GM21528 (cell line): ENCODE measurements at regions not wholly inside any gene's neighbourhood (a gene's known extent, or its start where the extent isn't known, plus 50 kb on each side); places are given as distances from the start of the nearest gene placed in this dataset.
A peak's percentile ranks its signal among the peaks of the same experiment; 100 is the strongest.

ENCODE experiments used
- ATAC-seq: cut with Tn5 transposase; IDR thresholded peaks from one replicate; pipeline ENCODE4 v1.9.1; 2021; ENCODE audit warnings: mild to moderate bottlenecking, moderate library complexity; ENCODE audit not compliant: unreplicated experiment, low FRiP score

DNA sequence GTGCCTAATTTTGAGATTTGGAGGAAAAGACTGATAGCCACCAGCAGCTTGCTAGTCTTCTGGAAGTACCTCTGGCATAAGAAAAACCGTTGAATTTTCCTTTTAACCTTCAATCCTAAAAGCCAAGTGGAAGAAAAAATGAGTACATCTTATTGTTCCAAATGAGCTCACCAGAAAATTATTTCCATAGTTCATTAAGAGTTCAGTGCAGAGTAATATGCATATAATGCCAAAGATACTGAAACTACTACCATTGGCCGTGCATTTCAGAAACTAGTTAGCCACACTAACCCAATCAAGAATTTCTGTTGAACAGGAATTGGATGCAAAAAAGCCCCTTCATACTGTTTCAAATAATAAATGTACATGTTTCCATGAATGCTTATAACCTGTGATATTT lies 607.9 kb downstream of the KCTD16 start:
- ATAC-seq = no peak

DNA sequence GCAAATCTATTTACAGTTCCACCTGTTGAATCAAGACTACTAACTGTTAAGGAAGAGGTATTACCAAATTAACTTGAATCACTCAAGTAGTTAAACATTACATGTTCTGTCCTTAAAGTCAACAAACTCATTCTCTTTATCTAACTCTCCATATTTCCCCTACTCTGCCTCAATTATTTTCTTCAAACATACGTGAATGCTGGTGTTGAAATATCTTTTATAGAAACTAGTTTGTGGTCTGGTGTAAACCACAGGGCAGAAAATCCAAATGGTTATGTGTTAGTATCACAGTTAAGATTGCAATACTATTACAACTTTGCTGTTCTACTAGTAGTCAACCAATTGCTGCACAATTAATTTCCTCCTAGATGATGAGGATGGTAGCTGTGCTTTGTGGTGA lies 603.5 kb downstream of the KCTD16 start:
- ATAC-seq = no peak

DNA sequence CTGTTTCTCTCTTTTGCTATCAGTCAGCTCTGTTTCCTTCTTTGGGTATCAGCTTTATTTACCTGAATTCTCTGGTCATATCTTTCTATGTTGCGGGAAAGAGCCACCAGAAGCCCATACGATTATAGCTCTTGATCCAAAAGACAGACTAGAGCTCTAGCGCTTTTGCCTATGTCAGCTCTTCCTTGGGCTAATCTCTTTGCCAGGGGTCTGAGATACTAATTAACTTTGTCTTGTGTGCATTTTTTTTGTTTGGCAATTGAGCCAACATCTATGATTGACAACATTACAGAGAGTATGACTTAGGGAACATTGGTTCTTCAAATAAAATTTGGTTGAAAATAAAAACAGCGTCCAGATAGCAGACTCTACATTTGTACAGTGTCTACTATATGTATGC lies 603.0 kb downstream of the KCTD16 start:
- ATAC-seq = no peak

DNA sequence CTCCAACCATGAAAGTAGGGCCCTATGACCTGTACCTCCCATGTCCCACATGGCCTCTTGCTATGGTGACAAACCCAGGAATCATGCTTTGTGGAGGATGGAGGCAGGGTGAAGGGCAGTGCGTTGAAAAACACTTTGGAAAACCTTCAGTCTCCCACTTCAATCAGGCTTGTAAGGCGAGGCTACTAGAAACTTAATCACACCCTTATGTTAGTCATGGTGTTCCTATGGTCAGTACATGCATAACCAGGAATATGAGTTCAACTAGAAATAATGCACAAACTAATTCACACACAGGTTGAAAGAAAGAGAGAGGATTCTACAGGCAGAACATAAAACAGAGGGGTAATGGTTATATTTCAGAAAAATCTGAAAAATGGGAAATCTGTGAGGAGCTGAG lies 601.1 kb downstream of the KCTD16 start:
- no peak for ATAC-seq

DNA sequence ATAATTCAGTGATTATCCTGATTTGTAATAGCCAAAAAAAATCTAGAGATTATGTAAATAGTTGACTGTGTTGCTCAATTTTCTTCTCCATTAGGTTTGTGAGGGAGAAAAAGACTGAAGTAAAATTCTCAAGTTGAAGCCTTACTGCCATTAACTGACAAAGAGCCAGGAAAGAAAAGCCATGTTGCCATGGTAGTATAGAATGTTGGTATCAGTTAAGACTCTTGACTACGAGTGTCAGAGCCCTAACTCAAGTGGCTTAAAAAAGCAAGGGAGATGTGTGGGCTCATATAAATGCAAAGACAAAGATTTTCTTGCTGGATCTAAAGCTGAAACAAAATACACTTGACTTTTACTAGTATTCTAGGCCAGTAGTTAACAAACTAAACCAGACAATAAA lies 571.7 kb downstream of the KCTD16 start:
- ATAC-seq = no peak

DNA sequence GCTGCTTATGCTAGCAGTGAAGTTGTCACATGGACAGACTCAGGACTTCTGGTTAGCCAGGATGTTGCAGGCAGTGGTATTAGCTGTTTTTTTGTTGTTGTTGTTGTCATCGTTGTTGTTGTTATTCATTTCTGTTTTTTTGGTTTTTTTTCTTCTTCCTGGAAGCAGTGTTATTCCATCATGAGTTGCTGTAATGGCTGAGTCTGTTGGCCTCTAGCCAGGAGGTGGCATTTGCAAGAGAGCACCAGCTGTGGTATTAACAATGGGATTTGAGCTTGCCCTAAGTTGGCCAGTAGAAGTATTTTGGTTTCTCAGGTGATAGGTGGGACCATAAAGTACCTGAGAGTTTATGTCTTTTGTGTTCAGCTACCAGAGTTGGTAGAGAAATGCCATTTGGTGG lies 561.1 kb downstream of the KCTD16 start:
- no peak for ATAC-seq

DNA sequence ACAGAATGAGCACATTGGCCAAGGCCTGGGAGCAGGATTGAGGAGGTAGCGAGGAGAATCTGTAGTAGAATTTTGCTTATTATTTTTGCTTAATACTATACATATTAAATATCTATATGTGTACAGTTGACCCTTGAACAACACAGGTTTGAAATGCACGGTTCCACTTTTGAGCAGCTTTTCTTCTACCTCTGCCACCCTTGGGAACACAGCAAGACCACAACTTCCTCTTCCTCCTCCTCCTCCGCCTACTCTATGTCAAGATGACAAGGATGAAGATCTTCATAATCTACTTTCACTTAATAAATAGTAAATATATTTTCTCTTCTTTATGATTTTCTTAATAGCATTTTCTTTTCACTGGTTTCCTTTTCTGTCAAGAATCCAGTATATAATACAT lies 541.4 kb downstream of the KCTD16 start:
- peak; percentile 89 for ATAC-seq

DNA sequence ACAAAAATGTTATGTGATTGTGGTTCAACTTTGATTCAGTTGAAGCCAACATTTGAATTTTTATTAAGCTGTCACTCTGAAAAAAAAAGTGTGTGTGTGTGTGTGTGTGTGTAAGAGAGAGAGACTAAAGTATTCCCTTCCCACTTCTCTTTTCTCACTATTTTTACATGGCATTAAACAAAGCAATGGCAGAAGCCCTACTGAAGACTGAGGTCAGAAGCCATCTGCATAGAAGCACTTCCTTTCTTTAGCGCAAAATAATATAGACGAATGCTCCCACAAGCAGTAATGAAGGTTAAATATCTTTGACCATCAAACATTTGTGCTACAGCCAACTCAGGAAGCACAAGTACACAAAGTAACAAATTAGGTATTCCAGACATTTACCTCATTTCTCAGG lies 540.5 kb downstream of the KCTD16 start:
- no peak for ATAC-seq

DNA sequence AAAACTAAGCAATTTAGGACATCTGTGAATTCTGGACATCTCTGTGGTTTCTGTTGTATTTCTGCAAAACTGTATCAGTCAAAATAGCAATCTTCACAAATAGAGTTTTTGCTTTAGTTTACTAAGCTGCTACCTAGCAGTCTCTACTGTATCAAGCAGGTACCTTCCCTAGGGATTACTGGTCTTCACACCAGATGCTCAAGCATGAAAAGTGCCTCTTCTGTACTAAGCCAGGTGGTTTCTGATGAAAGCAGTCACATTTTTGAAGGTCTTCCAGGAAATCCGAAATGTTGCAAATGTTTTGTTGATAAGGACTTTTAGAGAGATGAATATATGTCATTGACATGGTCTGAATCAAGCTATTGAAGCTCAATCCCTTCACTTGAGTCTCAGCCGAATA lies 540.0 kb downstream of the KCTD16 start:
- no peak for ATAC-seq

DNA sequence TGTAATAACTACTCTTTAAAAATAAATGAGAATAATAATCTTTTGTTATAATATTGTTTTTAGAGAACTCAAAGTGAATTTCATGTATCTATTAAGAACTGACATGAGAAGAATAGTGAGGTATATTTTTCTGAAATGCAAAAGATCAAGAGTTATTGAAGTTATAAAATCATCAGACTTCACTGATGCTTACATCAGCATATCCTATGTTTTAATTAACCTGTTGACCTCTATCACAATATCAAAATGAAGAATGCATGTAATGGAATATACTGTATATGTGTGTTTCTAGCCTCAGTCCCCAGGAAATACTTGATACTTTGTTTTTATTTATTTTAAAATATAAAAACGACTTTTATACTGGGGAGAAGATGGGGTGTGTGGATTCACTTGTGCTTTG lies 533.1 kb downstream of the KCTD16 start:
- no peak for ATAC-seq

DNA sequence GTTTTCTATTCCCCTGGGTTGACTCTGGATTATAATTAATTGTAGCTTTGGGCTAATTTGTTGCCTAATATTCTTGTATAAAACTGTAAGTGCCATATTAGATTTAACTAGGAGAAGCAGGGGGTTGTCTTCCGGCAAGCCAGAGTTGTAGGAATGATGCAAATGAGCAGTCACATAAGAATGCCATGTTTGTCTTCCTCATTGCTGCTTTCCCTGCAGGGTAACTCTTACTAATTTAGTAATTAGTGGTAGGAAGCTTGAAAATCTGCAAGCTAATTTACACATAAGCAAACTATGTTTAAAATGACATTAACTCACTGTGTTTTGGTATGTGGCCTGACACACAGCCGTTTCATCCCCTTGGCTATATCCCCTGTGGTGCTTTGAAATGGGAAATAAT lies 527.8 kb downstream of the KCTD16 start:
- no peak for ATAC-seq

DNA sequence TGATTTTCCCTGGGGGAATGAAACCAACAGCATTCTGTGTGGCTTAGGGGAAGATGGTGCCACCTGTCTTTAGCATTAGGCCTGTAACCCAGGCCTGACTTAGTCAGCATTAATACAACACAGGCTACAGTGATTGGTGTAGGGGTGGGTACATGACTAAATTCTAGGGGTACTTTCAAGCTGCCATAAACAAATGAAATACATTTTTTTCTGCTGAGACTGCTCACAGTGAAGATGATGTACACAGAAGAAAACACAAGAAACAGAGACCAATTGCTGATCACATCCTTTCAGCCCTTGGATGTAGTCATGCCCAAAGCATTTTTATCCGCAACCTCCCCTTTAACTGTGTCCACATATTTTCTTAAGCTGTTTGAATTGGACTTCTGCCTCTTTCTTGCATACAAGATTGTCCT lies 527.2 kb downstream of the KCTD16 start:
- ATAC-seq = no peak

DNA sequence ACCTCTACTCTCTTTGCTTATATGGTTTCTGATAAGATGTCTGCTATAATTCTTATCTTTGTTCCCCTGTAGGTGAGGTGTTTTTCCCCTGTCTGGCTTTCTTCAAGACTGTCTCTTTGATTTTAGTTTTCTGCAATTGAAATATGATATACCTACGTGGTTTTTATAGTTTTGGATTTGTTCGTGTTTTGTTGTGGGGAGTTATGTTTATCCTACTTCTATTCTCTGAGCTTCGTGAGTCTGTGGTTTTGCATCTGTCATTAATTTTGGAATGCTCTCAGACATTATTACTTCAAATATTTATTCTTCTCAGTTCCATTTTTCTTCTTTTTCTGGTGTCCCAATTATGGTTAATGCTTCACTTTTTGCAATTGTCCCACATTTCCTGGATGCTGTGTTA lies 521.3 kb downstream of the KCTD16 start:
- ATAC-seq = no peak

DNA sequence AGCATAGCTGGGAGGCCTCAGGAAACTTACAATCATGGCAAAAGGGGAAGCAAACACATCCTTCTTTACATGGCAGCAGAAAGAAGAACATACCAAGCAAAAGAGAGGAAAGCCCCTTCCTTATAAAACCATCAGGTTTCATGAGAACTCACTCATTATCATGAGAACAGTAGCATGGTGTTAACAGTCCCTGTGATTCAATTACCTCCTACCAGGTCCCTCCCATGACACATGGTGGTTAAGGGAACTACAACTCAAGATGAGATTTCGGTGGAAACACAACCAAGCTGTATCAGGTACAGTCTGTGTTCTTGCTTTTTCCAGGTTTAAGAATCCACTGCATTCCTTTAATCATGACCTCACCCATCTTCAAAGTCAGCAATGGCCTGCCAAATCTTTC lies 514.2 kb downstream of the KCTD16 start:
- ATAC-seq = no peak

DNA sequence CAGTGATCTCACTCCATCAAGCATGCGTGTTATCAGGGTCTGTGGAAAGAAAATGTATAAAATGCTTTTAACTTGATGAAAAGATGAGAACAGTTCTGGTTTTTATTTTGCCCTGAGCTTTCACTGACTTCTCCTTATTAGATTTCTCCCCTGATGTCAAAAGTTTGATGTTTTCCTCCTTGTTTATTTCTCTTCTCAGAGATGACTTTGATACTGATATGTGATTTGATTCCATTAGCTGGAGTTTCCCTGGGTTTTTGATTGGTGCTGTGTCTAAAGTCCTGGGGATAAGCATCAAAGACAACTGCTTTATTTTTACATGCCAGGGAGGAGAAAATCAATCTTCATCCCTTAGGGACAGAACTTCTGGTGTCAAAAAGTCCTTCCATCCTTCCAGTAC lies 510.0 kb downstream of the KCTD16 start:
- ATAC-seq = no peak

DNA sequence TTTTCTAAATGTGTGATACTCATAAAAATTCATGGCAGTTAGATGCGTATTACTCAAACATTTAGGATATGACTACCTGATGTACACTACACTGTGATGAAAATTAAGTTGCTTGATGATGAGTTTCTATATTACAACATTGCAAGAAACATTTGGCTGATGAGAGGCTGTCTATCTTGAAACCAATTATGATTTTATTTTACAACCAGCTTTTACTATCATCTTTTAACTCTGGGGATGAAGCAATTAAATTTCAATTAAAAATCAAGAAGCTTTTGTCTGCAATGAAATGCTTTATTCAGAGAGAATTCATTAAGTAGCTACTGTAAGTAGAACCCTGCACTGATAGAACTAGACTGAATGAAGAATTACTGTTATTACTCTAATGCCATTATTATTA lies 500.4 kb downstream of the KCTD16 start:
- ATAC-seq = no peak

DNA sequence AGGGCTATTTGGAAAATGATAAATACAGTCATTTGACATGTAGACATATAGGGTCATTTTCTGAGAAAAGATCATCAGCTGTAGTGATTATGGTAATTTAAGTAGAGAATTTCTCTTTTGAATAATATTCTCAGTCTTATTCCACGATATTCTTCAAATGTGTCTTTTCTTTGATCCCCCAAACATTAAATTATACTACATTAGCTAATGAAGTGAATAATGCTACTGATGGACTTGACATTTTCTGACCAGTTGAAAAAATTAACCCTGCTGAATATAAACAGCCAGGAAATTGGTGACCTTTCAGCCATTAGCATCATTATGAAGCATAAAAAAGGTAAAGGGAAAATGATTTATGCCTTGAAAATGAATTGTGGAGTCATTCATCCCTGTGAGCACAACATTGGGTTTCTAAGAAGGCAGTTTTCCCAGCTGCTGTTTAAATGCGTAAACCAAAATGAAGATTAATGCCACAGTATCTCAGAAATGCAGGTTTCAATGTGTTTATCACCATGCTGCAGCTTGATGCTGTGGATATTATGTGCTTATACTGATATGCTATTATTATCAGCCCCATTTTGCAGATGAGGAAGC lies 489.1 kb downstream of the KCTD16 start:
- no peak for ATAC-seq

DNA sequence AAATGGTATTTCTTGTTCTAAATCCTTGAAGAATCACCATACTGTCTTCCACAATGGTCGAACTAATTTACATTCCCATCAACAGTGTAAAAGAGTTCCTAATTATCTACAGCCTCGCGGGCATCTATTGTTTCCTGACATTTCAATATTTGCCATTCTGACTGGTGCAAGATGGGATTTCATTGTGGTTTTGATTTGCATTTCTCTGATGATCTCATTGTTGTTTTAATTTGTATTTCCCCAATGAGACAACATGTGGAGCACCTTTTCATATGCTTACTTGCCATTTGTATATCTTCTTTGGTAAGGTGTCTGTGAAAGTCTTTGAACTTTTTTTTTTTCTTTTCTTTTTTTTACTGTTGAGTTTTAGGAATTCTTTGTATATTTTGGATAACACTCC lies 473.6 kb downstream of the KCTD16 start:
- ATAC-seq = no peak

DNA sequence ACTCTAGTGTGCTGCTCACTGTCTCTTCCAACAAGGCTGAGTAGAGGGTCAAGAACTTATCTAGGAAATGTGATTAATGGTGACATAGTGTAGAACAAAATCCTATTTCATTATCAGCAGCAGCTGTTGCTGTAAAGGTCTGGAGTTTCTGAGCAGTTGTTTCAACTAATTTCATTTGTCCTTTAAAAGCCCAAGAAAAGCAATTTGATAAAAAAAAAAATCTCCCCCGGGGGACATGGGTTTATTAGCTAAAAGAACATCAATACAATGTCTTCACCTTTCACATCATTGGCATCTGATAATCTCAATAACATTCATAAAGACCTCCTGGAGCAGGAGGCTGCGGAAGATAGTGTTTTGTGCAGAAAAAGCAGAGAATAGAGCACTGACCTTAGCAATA lies 468.1 kb downstream of the KCTD16 start:
- no peak for ATAC-seq

DNA sequence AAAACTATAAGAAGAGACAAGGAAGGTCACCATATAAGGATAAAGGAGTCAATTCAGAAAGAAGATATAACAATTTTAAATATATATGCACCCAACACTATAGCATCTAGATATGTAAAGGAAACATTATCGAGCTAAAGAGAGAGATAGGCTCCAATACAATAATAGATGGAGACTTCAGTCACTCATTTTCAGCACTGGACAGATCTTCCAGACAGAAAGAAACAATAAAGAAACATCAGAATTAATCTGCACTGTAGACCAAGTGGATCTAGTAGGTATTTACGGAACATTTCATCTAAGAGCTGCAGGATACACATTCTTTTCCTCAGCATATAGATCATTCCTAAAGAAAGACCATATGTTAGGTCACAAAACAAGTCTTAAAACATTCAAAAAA lies 463.5 kb downstream of the KCTD16 start:
- ATAC-seq = no peak

DNA sequence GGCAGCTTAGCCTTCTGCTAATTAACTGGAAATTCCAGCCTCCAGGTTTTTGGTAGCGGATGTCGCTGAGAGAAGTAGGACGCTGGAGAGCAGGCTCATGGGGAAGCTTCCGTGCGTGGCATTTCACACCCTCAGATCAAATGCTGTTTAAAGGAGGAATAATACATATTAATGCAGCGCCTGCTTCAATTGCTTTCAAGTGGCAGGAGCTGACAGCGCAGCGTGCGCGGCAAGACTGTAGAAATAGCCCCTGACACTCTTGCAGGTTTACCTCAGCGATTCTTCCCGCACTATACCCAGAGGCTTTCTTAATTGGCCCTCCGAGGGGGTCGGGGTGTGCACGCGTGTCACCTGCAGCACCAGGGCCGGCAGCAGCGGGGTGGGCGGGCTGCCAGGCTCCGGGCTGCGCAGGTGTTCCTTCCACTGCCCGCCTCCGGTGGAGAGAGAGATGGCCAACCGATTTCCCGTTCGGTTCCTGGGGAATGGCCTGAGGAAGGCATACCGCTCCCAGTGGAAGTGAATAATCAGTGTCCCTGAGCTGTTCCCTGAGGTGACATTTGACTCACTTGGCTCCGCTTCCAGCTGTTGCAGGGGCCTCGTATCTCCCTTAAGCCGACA lies 427.9 kb downstream of the KCTD16 start:
- ATAC-seq = no peak

DNA sequence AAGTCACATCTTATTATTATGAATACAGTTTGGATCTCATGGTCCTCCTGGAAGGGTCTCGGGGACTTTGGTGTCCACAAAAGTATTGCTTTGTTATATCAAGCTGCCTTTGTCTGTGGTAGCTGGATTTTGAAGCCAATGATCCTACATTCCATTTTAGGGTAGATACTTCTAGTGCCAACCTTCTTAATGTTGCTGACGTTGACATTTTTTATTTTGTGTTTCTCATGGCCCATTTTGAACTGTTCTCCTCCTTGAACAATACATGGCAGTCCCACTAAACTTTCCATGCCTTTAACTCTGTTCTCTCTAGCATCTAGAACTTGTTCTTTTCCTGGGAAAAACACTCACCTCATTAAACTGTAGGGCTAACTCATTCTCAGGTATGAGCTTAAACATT lies 425.8 kb downstream of the KCTD16 start:
- ATAC-seq = no peak

DNA sequence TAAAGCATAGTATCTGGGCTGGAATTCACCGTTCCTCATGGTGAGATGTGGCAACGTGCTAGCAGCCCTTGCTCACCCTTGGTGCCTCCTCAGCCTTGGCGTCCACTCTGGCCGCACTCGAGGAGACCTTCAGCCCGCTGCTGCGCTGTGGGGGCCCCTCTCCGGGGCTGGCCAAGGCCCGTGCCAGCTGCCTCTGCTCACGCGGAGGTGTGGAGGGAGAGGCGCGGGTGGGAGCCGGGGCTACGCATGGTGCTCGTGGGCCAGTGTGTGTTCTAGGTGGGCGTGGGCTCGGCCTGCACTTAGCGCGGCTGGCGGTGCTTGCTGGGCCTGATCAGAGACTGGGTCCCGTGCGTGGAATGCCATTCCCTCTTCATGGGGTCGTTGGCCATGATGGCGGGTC lies 424.2 kb downstream of the KCTD16 start:
- no peak for ATAC-seq
